AG10803 (cell line): ENCODE measurements at regions not wholly inside any gene's neighbourhood (a gene's known extent, or its start where the extent isn't known, plus 50 kb on each side); places are given as distances from the start of the nearest gene placed in this dataset.
A peak's percentile ranks its signal among the peaks of the same experiment; 100 is the strongest.

ENCODE experiments used
- DNase-seq: peaks from one replicate; pipeline ENCODE4 v3.0.0; 2010; ENCODE audit warnings: low read depth
- H3K4me3 ChIP-seq: 2 replicates; pipeline ENCODE4 v1.5.1; 2011; ENCODE audit warnings: mild to moderate bottlenecking, low read length, control low read depth
- TF ChIP-seq, protein P1 (sequence below): conservative IDR thresholded peaks from 2 replicates; pipeline ENCODE4 v1.5.1; 2011; ENCODE audit warnings: mild to moderate bottlenecking, low read length, control low read depth, inconsistent platforms

DNA sequence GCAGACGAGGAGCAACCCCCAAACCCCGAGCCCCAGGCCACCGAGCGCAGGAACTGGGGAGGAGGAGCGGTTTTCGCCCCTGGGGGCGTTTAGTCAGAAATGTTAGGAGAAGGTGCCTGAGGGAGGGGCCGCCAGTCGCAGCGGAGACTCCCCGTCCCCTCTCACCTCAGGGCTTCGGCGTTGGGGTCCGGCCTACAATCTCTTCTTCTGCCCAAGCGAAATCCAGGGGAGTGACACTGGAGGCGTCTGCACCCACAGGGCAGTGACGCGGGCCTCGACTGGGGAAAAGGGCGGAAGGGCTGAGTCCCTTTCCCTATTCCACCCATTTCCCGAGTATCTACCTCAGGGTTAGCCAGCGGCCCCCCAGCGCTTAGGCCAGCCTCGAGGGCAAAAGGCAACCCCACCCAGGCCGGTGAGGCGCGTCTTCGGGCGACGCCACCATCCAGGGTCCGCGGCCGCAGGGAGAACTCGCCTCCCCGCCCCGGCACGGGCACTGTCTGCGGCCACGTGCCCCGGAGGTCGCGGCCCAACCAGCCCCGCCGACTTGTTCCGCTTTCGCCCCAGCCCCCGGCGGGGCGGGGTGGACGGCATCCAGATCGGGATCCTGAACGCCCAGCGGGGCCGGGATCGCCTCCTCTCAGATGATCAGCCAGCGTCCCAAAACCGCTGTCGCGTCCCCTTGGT, 118.7 kb upstream of the BARHL2 start:
- no peak for DNase-seq
- H3K4me3 ChIP-seq, result no peak overlapping the region
- TF ChIP-seq, protein P1, sequence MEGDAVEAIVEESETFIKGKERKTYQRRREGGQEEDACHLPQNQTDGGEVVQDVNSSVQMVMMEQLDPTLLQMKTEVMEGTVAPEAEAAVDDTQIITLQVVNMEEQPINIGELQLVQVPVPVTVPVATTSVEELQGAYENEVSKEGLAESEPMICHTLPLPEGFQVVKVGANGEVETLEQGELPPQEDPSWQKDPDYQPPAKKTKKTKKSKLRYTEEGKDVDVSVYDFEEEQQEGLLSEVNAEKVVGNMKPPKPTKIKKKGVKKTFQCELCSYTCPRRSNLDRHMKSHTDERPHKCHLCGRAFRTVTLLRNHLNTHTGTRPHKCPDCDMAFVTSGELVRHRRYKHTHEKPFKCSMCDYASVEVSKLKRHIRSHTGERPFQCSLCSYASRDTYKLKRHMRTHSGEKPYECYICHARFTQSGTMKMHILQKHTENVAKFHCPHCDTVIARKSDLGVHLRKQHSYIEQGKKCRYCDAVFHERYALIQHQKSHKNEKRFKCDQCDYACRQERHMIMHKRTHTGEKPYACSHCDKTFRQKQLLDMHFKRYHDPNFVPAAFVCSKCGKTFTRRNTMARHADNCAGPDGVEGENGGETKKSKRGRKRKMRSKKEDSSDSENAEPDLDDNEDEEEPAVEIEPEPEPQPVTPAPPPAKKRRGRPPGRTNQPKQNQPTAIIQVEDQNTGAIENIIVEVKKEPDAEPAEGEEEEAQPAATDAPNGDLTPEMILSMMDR, result no peak

- no peak overlapping the region for H3K4me3 ChIP-seq
- DNase-seq, result peak; percentile 34
- TF ChIP-seq, protein P1, result no peak
Observed at GRCh38 chr1:90834886-90835660, 118.0 kb upstream of the BARHL2 start.

- DNase-seq, result no peak
- H3K4me3 ChIP-seq, result no peak overlapping the region
- TF ChIP-seq, protein P1, result no peak
Observed at GRCh38 chr1:90834354-90834885, 117.3 kb upstream of the BARHL2 start.

DNA sequence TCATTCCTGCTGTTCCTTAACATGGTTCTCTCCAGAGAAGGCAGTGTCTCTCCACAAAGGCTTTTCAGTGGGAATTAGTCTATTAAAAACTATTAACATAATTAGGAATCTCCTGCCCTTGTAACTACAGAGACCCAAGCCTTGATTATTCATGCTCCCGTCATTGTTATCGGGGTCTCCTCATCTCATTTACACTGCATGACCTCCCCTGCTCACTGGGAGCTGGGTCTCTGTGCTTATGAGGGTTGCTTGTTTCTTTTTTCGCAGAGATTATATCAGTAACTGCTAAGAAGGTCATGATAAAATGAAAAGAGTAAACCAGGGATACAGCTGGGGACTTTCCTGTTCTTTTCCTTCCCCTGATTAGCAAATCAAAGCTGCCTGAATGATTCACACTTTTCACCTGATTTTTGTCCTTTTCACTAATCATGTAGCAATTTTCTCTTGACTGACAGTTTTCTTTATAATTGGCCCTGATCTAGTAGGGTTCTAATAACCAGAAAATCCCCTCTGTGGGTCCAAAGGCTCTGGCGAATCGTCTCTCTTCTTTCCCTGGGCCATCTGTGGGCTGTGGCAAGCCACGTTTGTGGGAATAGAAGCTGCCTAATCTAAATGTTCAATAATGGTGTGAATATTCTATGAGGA, 116.5 kb upstream of the BARHL2 start:
- no peak overlapping the region for H3K4me3 ChIP-seq
- TF ChIP-seq, protein P1, result no peak
- DNase-seq, result no peak

DNA sequence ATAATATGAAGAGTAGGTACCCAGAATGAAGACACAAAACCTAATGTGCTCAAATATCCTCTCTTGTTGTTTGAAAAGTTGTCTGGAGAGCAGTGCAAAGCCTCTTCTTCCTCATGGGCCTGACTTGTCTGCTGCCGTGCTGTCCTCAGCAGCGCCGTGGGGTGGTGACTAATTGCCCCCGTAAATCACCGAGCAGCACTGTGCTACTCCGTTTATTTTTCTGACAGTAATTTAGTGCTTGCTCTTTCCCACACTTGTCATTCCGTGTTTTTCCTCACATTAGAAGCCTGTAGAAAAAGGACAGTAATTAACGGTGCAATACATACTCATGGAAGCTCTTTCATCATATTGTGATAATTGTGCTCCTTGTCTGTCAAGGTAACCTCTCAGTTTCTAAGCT, 114.8 kb upstream of the BARHL2 start:
- TF ChIP-seq, protein P1, result no peak
- DNase-seq, result no peak
- H3K4me3 ChIP-seq, result no peak overlapping the region

GRCh38 chr1:90826834-90827233, 109.7 kb upstream of the BARHL2 start:
- no peak overlapping the region for H3K4me3 ChIP-seq
- no peak for DNase-seq
- TF ChIP-seq, protein P1, result no peak
